CD4-positive, CD25-positive, alpha-beta regulatory T cell (primary cell): ENCODE measurements at regions not wholly inside any gene's neighbourhood (a gene's known extent, or its start where the extent isn't known, plus 50 kb on each side); places are given as distances from the start of the nearest gene placed in this dataset.

Experiments used
- ATAC-seq, 2 donors: fragments of 150-1000 bp; cut with Tn5 transposase; one replicate each; pipeline ENCODE4 v1.10.0; 2021; ENCODE audit warnings: low read depth in 2 of 2, moderate number of reproducible peaks in 2 of 2, moderate library complexity in 1 of 2
- DNase-seq, 3 donors: peaks; one replicate each; pipeline versions ENCODE4 v3.0.0 to v3.0.0-alpha.2; 2012 to 2022; ENCODE audit warnings: mixed read lengths in 1 of 3
- H3K27ac ChIP-seq: one replicate; pipeline ENCODE4 v1.7.0; 2013; ENCODE audit warnings: mild to moderate bottlenecking, low read length; ENCODE audit not compliant: insufficient read depth, poor library complexity, severe bottlenecking
- H3K27me3 ChIP-seq: one replicate; pipeline ENCODE4 v1.7.0; 2013; ENCODE audit warnings: low read length; ENCODE audit not compliant: control insufficient read depth, insufficient read depth
- H3K36me3 ChIP-seq: one replicate; pipeline ENCODE4 v1.7.0; 2013; ENCODE audit warnings: mild to moderate bottlenecking, low read length, moderate library complexity; ENCODE audit not compliant: control insufficient read depth, insufficient read depth
- H3K4me1 ChIP-seq: 2 replicates; pipeline ENCODE4 v1.7.0; 2013; ENCODE audit warnings: mild to moderate bottlenecking, low read length; ENCODE audit not compliant: insufficient read depth, control insufficient read depth, poor library complexity, severe bottlenecking
- H3K4me3 ChIP-seq: one replicate; pipeline ENCODE4 v1.7.0; 2013; ENCODE audit warnings: low read depth, mild to moderate bottlenecking, low read length, moderate library complexity
- H3K9me3 ChIP-seq, 2 experiments: 1 replicate in 1 of 2; 2 replicates in 1 of 2; pipeline ENCODE4 v1.7.0; 2013; ENCODE audit warnings: low read length in 2 of 2, mild to moderate bottlenecking in 1 of 2, moderate library complexity in 1 of 2; ENCODE audit not compliant: control insufficient read depth in 2 of 2
- H3K27ac Mint-ChIP-seq, 3 donors: one replicate each; pipeline ENCODE4 v1.8.0; 2020 to 2022; ENCODE audit warnings: mild to moderate bottlenecking in 3 of 3, mixed read lengths in 3 of 3, moderate library complexity in 2 of 3
- H3K27me3 Mint-ChIP-seq: one replicate; pipeline ENCODE4 v1.8.0; 2022; ENCODE audit warnings: mild to moderate bottlenecking, mixed read lengths
- H3K36me3 Mint-ChIP-seq: one replicate; pipeline ENCODE4 v1.8.0; 2020; ENCODE audit warnings: mixed read lengths
- H3K4me1 Mint-ChIP-seq, 4 donors: one replicate each; pipeline ENCODE4 v1.8.0; 2020 to 2022; ENCODE audit warnings: mixed read lengths in 4 of 4, mild to moderate bottlenecking in 1 of 4
- H3K4me3 Mint-ChIP-seq, 4 donors: one replicate each; pipeline ENCODE4 v1.8.0; 2020 to 2022; ENCODE audit warnings: mild to moderate bottlenecking in 4 of 4, mixed read lengths in 4 of 4, moderate library complexity in 3 of 4
- H3K9me3 Mint-ChIP-seq, 7 donors: one replicate each; pipeline ENCODE4 v1.8.0; 2020 to 2022; ENCODE audit warnings: mixed read lengths in 7 of 7, mild to moderate bottlenecking in 3 of 7, moderate library complexity in 2 of 7

DNA sequence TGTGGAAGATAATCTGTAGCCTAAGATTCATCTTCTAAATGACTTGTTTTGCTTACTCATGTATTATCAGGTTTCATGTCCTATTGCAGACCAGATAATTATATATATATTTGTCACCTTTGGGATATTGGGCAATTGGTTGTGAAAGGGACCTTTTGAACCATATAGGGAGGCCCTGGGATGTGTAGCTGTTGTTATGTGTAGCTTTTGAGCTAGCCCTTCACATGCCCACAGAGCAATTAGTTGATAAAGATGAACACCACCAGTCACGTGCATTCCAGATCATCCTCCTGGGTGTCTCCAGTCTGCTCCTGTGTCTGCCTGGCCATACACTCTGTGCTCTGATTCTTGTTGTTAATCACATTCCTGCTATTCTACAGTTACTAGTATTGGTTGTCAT, 431.2 kb upstream of the FBXO33 start:
- peaks cover 0 to 5% (median 1%) of the 10 kb centered on the region in 7 donors for H3K9me3 Mint-ChIP-seq
- no peaks in the 10 kb centered on the region for H3K36me3 Mint-ChIP-seq
- no peaks in the 10 kb centered on the region for H3K4me1 ChIP-seq
- H3K36me3 ChIP-seq, result no peaks in the 10 kb centered on the region
- H3K4me3 Mint-ChIP-seq, result no peak overlapping the region
- H3K27me3 ChIP-seq, result no peaks in the 10 kb centered on the region
- no peaks in the 10 kb centered on the region for H3K9me3 ChIP-seq
- no peak overlapping the region for H3K4me3 ChIP-seq
- H3K27ac ChIP-seq, result no peak overlapping the region
- no peak overlapping the region for H3K27ac Mint-ChIP-seq
- no peak for DNase-seq
- H3K4me1 Mint-ChIP-seq, result no peaks in the 10 kb centered on the region
- no peaks in the 10 kb centered on the region for H3K27me3 Mint-ChIP-seq
- ATAC-seq, result no peak

- H3K4me3 Mint-ChIP-seq, result no peak overlapping the region
- no peaks in the 10 kb centered on the region for H3K4me1 Mint-ChIP-seq
- no peaks in the 10 kb centered on the region for H3K27me3 ChIP-seq
- H3K4me3 ChIP-seq, result no peak overlapping the region
- no peak overlapping the region for H3K27ac ChIP-seq
- H3K36me3 ChIP-seq, result no peaks in the 10 kb centered on the region
- peaks cover 0 to 5% (median 1%) of the 10 kb centered on the region in 7 donors for H3K9me3 Mint-ChIP-seq
- DNase-seq, result no peak
- H3K27ac Mint-ChIP-seq, result no peak overlapping the region
- no peaks in the 10 kb centered on the region for H3K27me3 Mint-ChIP-seq
- no peaks in the 10 kb centered on the region for H3K9me3 ChIP-seq
- no peaks in the 10 kb centered on the region for H3K4me1 ChIP-seq
- no peaks in the 10 kb centered on the region for H3K36me3 Mint-ChIP-seq
- no peak for ATAC-seq
Measured at GRCh38 chr14:39861696-39862095, 429.5 kb upstream of the FBXO33 start.

DNA sequence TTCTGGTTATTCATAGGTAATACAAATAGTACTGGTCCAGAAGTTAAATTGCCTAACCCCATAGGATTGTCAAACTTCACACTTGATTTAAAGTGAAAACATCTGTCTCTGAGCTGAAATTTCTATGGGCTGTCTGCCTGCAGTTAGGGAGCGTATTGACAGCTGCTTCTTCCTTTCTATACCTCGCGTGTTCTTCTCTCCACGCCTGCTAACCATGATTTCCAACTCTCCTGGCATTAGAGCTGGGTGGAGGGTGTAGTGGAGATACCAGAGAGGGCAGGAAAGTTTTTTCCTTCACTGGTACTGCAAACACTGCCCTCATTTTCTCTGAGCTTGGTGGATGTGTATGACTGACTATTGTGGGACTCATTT, 429.0 kb upstream of the FBXO33 start:
- no peak overlapping the region for H3K27ac Mint-ChIP-seq
- H3K36me3 ChIP-seq, result no peaks in the 10 kb centered on the region
- no peak overlapping the region for H3K4me3 Mint-ChIP-seq
- H3K9me3 Mint-ChIP-seq, result peaks cover 0 to 5% (median 1%) of the 10 kb centered on the region in 7 donors
- DNase-seq (no peak), ATAC-seq (no peak)
- H3K36me3 Mint-ChIP-seq, result no peaks in the 10 kb centered on the region
- H3K4me3 ChIP-seq, result no peak overlapping the region
- no peaks in the 10 kb centered on the region for H3K27me3 ChIP-seq
- H3K27me3 Mint-ChIP-seq, result no peaks in the 10 kb centered on the region
- no peaks in the 10 kb centered on the region for H3K4me1 Mint-ChIP-seq
- H3K4me1 ChIP-seq, result no peaks in the 10 kb centered on the region
- H3K9me3 ChIP-seq, result no peaks in the 10 kb centered on the region
- no peak overlapping the region for H3K27ac ChIP-seq

GRCh38 chr14:39860596-39861228, 428.5 kb upstream of the FBXO33 start:
- Mint-ChIP-seq H3K27me3 (no peaks in the 10 kb centered on the region), H3K27ac (no peak overlapping the region), H3K4me1 (no peaks in the 10 kb centered on the region), H3K36me3 (no peaks in the 10 kb centered on the region), H3K4me3 (no peak overlapping the region), H3K9me3 (peaks cover 0 to 5% (median 1%) of the 10 kb centered on the region in 7 donors)
- no peak for ATAC-seq
- Histone ChIP-seq H3K27ac (no peak overlapping the region), H3K9me3 (no peaks in the 10 kb centered on the region), H3K27me3 (no peaks in the 10 kb centered on the region), H3K36me3 (no peaks in the 10 kb centered on the region), H3K4me3 (no peak overlapping the region), H3K4me1 (no peaks in the 10 kb centered on the region)
- DNase-seq, result no peak

- H3K27ac ChIP-seq, result no peak overlapping the region
- Mint-ChIP-seq H3K27me3 (no peaks in the 10 kb centered on the region), H3K9me3 (peaks cover 0 to 10% (median 3%) of the 10 kb centered on the region in 7 donors), H3K4me1 (no peaks in the 10 kb centered on the region), H3K4me3 (no peak overlapping the region), H3K27ac (no peak overlapping the region), H3K36me3 (no peaks in the 10 kb centered on the region)
- H3K4me1 ChIP-seq, result no peaks in the 10 kb centered on the region
- H3K9me3 ChIP-seq, result no peaks in the 10 kb centered on the region
- DNase-seq (no peak), ATAC-seq (no peak)
- H3K27me3 ChIP-seq, result no peaks in the 10 kb centered on the region
- no peaks in the 10 kb centered on the region for H3K36me3 ChIP-seq
- no peak overlapping the region for H3K4me3 ChIP-seq
Measured at GRCh38 chr14:39859314-39859713, 427.1 kb upstream of the FBXO33 start.

DNA sequence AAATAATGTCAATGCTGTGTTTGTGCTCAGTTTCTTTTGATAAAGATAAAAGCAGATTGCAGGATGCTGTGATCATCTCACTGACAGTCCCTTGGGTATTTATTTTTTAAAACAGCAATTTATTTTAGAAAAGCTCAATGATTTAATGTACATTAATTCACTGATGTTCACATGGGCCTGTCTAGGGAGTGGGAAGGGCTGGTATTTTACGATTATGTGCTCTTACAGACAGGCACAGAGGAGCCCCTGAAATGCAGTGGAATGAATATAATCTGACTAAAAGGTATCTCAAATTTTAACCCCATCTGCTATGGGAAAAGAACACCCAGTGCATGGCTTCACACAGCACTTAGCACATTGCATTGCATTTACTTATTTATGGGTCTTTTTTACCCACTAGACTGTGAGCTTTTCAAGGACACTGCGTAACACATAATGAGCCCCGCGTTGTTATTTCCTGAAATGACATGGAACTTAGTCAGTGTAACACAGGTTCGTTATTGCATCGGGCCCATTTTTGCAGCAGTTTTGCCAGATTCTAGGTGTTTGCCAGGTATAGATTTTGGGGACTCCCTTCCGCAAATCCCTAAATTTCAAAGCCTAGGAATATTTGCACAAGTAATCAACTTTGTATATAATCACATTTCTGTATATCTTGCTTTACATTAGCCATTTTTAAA, 425.3 kb upstream of the FBXO33 start:
- no peaks in the 10 kb centered on the region for H3K9me3 ChIP-seq
- H3K27me3 ChIP-seq, result no peaks in the 10 kb centered on the region
- no peaks in the 10 kb centered on the region for H3K27me3 Mint-ChIP-seq
- H3K4me1 Mint-ChIP-seq, result no peaks in the 10 kb centered on the region
- no peak overlapping the region for H3K27ac Mint-ChIP-seq
- no peaks in the 10 kb centered on the region for H3K36me3 Mint-ChIP-seq
- H3K27ac ChIP-seq, result no peak overlapping the region
- H3K9me3 Mint-ChIP-seq, result peaks cover 0 to 9% (median 3%) of the 10 kb centered on the region in 7 donors
- no peaks in the 10 kb centered on the region for H3K36me3 ChIP-seq
- H3K4me3 ChIP-seq, result no peak overlapping the region
- no peak overlapping the region for H3K4me3 Mint-ChIP-seq
- no peak for DNase-seq
- no peak for ATAC-seq
- H3K4me1 ChIP-seq, result no peaks in the 10 kb centered on the region

GRCh38 chr14:39853441-39853840, 421.2 kb upstream of the FBXO33 start:
- Histone ChIP-seq H3K4me3 (no peak overlapping the region), H3K27ac (no peak overlapping the region), H3K27me3 (no peaks in the 10 kb centered on the region), H3K4me1 (no peaks in the 10 kb centered on the region), H3K9me3 (no peaks in the 10 kb centered on the region), H3K36me3 (no peaks in the 10 kb centered on the region)
- no peaks in the 10 kb centered on the region for H3K27me3 Mint-ChIP-seq
- peaks cover 0 to 6% (median 4%) of the 10 kb centered on the region in 7 donors for H3K9me3 Mint-ChIP-seq
- no peak for ATAC-seq
- H3K27ac Mint-ChIP-seq, result no peak overlapping the region
- no peaks in the 10 kb centered on the region for H3K36me3 Mint-ChIP-seq
- H3K4me1 Mint-ChIP-seq, result no peaks in the 10 kb centered on the region
- DNase-seq, result no peak
- H3K4me3 Mint-ChIP-seq, result no peak overlapping the region

- H3K4me1 Mint-ChIP-seq, result no peaks in the 10 kb centered on the region
- Histone ChIP-seq H3K27ac (no peak overlapping the region), H3K9me3 (no peaks in the 10 kb centered on the region), H3K27me3 (no peaks in the 10 kb centered on the region), H3K4me1 (no peaks in the 10 kb centered on the region), H3K4me3 (no peak overlapping the region), H3K36me3 (no peaks in the 10 kb centered on the region)
- H3K27me3 Mint-ChIP-seq, result no peaks in the 10 kb centered on the region
- H3K4me3 Mint-ChIP-seq, result no peak overlapping the region
- ATAC-seq (no peak), DNase-seq (no peak)
- no peaks in the 10 kb centered on the region for H3K36me3 Mint-ChIP-seq
- peaks cover 0 to 6% (median 4%) of the 10 kb centered on the region in 7 donors for H3K9me3 Mint-ChIP-seq
- H3K27ac Mint-ChIP-seq, result no peak overlapping the region
Measured at GRCh38 chr14:39851202-39851601, 419.0 kb upstream of the FBXO33 start.
